NCI-H2227 treated with DMSO at 0.1 percent for 48 hours (cell line): ENCODE measurements at regions not wholly inside any gene's neighbourhood (a gene's known extent, or its start where the extent isn't known, plus 50 kb on each side); places are given as distances from the start of the nearest gene placed in this dataset.
"Not testable (repeated sequence)": the region's sequence is repeated elsewhere in the genome, so short reads cannot be mapped to it uniquely, and the experiment has no call there.

Experiments
- DNase-seq: peaks from one replicate; lab custom pipeline; 2025; lab: John Stamatoyannopoulos, UW

- no peak for DNase-seq
These were observed 214.7 kb upstream of the PLPPR1 start for GRCh38 chr9:100813871-100814270.

GRCh38 chr9:100819980-100820379 lies 208.5 kb upstream of the PLPPR1 start:
- no peak for DNase-seq

- DNase-seq = not testable (repeated sequence)
These were observed 195.5 kb upstream of the PLPPR1 start for GRCh38 chr9:100833035-100833434.

GRCh38 chr9:100838857-100839256 lies 189.7 kb upstream of the PLPPR1 start:
- no peak for DNase-seq

GRCh38 chr9:100848726-100849125 lies 179.8 kb upstream of the PLPPR1 start:
- no peak for DNase-seq

- DNase-seq = no peak
These were observed 176.4 kb upstream of the PLPPR1 start for GRCh38 chr9:100852088-100852487.

- no peak for DNase-seq
These were observed 172.3 kb upstream of the PLPPR1 start for GRCh38 chr9:100856238-100856637.

- no peak for DNase-seq
These were observed 163.4 kb upstream of the PLPPR1 start for GRCh38 chr9:100865111-100865510.

GRCh38 chr9:100865648-100866047 lies 162.9 kb upstream of the PLPPR1 start:
- DNase-seq = no peak

GRCh38 chr9:100869326-100869725 lies 159.2 kb upstream of the PLPPR1 start:
- DNase-seq = no peak

- DNase-seq = no peak
These were observed 148.6 kb upstream of the PLPPR1 start for GRCh38 chr9:100879884-100880283.

GRCh38 chr9:100880284-100880683 lies 148.2 kb upstream of the PLPPR1 start:
- DNase-seq = no peak

GRCh38 chr9:100884518-100884917 lies 144.0 kb upstream of the PLPPR1 start:
- peak; percentile 72 for DNase-seq

- no peak for DNase-seq
These were observed 138.2 kb upstream of the PLPPR1 start for GRCh38 chr9:100890321-100890720.

GRCh38 chr9:100911273-100911672 lies 117.3 kb upstream of the PLPPR1 start:
- DNase-seq = no peak

GRCh38 chr9:100913257-100913656 lies 115.3 kb upstream of the PLPPR1 start:
- no peak for DNase-seq

GRCh38 chr9:100914266-100914665 lies 114.3 kb upstream of the PLPPR1 start:
- no peak for DNase-seq

GRCh38 chr9:100919506-100919905 lies 109.0 kb upstream of the PLPPR1 start:
- DNase-seq = no peak

GRCh38 chr9:100926366-100926765 lies 102.2 kb upstream of the PLPPR1 start:
- no peak for DNase-seq

GRCh38 chr9:100927763-100928162 lies 100.8 kb upstream of the PLPPR1 start:
- DNase-seq = no peak

GRCh38 chr9:100933656-100934055 lies 94.9 kb upstream of the PLPPR1 start:
- DNase-seq = no peak

GRCh38 chr9:100937382-100937781 lies 91.1 kb upstream of the PLPPR1 start:
- no peak for DNase-seq

GRCh38 chr9:100938507-100938906 lies 90.0 kb upstream of the PLPPR1 start:
- DNase-seq = no peak

GRCh38 chr9:100939636-100940035 lies 88.9 kb upstream of the PLPPR1 start:
- DNase-seq = no peak

- no peak for DNase-seq
These were observed 69.3 kb upstream of the PLPPR1 start for GRCh38 chr9:100959226-100959625.
